Stimulated activated CD8-positive, alpha-beta memory T cell treated with anti-CD3 and anti-CD28 coated beads, Interleukin-4, amount 100 ng/mL, for 4 hours (primary cell): ENCODE measurements at regions not wholly inside any gene's neighbourhood (a gene's known extent, or its start where the extent isn't known, plus 50 kb on each side); places are given as distances from the start of the nearest gene placed in this dataset.

ENCODE experiments used
- DNase-seq, 2 donors: peaks; one replicate each; pipeline ENCODE4 v3.0.0-alpha.2; 2020; ENCODE audit warnings: low read depth in 2 of 2, low spot score in 1 of 2

DNA sequence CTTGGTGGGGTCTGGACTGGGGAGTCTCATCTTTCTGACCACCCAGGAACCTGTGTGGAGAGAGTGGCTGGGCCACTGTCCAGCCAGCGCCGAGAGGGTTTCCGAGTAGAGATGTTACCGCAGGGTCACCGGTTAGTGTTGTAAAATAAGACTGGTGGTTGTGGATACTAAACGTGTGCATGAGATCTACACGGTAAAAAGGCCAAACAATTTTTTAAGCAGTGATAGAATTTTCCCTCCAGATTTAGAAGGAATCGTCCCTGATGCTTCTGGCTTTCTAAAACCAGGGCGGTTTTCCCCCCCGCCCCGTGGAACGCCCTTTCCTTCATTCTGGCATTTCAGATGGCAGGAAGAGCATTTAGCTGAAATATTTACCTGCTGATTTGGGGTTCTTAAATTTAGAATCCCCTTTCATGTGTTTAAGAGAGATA lies 72.6 kb upstream of the PPARA start:
- no peak for DNase-seq

DNA sequence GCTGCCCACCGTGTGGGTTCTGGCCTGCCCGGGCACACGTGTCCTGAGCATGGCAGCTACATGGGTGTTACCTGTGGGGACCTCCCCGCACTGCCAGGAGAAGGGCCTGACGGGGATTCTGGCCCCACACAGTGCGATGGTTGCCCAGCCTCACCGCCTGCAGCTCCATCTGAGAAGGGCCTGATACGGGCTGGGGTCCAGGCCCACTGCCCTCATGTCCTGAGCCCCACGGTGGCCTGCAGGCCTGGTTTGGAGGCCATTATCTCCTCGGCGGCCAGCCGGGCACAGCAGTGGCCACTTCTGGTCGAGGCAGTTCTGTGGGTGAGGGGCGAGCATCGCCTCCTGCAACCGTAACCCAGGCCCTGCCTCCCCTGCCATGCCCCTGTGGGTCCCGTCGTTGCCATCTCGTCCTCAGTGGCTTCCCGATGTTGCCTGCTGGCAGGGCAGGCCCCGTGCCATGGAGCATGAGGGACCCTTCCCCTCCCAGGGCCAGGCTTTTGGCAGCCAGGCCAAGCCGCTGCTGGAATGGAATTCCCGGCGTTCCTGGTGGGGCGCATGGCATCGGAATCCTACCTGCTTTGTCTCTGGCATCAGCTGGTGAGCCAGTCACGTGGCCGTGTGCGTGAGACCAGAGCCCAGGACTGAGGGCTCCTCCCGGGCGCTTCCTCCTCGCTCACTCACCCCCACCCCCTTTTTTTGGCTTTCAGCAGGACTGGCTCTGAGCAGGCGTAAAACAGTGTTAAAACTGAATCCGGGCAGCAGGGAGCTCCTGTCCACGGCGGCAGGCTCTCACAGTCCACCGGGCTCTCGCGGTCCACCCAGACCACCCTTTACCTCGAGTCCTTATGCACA lies 71.9 kb upstream of the PPARA start:
- no peak for DNase-seq

GRCh38 chr22:46079093-46079860 lies 71.0 kb upstream of the PPARA start:
- DNase-seq = no peak

- no peak for DNase-seq
These were observed 70.2 kb upstream of the PPARA start for GRCh38 chr22:46079861-46080821.

DNA sequence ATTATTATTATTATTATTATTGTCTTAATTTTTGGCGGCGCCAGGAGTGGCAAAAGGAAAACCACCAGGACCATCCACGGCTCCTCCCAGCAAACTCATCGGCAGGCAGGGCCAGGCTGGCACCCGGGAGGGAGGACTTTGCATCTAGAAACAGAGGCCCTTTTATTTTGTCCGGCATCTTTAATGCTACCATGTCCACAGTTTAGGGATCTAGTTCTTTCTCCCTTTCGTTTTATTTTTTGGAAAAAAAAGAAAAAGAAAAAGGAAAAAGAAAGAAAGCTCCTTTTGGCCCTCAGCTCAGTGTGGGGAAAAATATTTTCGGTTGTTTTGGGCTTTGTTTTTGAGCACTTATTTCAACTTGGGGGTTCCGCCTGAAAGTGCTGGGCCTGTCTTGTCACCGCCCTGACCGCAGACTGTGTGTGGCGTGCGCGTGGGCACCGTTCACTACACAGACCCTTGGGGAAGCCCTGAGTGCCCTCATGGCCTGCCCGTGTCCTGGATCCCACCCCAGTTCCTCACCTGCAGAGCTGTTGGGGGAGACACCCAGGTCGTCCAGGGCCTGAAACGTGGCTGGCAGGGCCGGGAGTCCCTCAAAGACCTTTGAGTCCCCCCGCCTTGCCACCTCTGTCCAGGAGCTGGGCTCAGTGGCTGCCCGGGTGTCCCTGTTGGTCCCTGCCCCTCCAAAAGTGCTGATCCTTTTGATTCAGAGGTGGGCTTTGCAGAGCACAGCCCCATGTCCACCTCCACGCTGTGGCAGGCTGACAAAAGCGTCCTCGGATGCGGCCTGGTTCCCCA lies 69.1 kb upstream of the PPARA start:
- DNase-seq = no peak

DNA sequence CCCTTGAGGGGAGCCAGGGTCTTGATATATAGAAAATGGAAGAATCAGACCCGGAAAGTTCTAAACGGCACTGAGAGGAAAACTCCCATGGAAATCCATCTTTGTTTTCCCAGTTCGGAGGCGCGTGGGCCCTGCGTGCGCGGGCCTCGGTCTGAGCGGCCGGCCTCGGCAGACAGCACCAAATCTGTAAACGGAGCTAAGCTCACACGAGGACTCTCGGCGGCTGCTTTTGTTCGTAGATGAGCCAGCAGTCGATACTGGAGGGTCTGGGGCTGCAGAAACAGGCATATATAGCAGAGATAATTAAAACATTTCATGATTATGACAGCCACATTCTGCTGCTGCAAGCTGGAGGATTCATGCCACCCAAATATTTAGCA lies 68.5 kb upstream of the PPARA start:
- DNase-seq = no peak

- DNase-seq = no peak
These were observed 67.7 kb upstream of the PPARA start for GRCh38 chr22:46082633-46083032.

GRCh38 chr22:46083383-46084350 lies 66.7 kb upstream of the PPARA start:
- no peak for DNase-seq

DNA sequence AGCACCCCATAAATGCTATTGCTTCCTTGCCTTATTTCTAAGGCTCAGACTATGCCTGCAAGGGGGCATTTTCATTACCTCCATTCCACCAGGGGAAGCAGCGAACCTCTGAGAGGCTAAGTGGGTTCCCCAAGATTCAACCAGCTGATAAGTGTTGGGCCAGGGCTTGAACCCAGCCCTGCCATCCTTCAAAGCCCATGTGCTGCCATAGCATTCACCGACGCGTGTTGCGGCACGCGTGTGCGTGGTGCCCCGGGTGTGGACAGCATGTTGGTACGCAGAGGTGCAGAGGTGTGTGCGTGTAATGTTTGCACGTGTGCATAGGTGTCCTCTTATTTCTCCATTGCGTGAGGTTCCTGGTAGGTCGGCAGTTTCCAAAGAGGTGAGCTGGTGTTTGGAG lies 66.0 kb upstream of the PPARA start:
- DNase-seq = no peak

DNA sequence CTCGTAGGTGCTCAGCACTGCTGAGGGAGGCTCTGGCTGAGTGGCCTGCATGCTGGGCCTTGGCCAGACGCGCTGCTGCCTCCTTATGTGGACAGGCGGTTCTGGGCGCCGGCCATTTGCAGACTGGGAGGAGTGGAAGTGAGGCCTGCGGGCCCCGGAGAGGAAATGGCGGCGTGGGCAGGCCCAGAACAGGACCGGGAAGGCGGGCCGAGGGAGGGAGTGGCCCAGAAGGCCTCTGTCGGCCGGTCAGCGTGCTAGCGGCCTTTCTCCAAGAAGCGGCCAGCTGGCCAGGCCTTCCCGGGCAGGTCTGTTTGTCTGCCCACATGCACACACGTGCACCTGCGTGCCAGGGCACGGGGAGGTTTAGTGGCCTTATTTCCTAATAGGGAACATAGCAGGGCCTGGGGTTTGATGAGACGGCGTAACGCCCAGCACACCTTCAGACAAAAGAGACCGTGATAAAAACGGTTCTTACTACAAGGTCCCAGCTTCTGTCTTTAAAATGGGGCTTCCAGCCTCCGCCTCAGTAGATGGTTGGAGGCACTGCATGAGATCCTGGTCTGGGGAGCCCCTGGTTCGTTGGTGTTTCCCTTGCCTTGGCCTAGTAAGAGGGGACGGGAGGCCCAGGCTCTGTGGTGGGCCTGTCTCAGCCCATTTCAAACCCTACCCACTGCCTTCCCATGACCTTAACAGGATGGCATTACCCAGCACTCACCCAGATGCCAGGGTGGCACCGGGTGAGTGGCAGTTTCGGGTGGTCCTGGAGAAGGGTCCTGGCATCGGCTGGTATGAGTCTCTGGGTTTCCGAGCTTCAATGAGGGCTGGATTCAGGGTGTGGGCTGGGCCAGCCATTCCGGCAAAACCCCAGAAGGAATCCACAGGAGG lies 65.1 kb upstream of the PPARA start:
- DNase-seq = no peak

- DNase-seq = no peak
These were observed 64.3 kb upstream of the PPARA start for GRCh38 chr22:46085828-46086576.

DNA sequence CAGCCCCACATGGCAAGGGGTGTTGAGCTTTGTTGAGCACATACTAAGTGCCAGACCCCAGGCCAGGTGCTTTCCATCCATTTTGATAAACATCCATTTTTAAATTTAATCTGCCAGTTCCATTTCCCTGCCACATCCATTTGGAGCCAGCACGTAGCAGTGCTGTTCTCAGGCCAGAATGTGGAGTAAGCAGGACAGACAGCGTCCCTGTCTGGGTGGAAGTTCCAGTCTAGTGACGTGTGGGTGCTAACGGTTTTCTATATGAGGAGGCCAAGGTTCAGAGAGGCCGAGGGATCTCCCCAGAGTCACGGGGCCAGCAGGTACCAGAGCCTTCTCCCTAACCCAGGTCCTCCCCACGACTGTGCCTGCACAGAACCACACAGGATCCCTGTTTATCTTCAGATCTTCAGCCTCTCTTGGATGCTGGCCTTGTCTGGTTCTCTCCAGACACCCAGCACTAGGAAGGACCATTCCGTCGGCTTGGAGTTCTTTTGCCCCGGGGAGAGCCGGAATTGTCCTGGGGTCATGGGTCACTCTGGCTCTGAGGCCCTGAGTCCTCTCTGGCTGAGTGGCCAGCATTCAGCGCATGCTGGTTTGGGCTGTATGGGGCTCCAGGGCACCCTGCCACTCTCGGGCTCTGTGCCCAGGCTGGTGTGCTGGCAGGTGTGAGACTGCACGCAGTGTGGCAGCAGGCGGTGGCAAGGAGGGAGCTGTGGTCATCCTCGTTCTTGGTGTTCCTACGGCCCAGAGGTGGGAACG lies 63.6 kb upstream of the PPARA start:
- no peak for DNase-seq

DNA sequence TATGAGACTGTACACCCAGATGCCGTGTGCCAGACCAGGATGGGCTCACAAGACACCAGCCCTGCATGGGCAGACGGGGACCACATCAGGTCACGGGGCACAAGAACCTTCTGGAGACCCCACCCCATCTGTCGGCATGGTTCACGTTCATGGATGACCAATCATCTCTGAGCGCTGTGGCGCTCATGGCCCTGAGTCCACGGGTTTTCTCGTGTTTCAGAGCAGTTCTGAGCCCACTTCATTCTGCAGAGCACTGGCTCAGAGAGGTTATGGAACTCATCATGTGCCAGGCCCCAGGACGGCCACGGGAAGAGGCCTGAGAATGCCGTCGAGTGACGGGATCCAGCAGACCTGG lies 63.0 kb upstream of the PPARA start:
- DNase-seq = no peak

DNA sequence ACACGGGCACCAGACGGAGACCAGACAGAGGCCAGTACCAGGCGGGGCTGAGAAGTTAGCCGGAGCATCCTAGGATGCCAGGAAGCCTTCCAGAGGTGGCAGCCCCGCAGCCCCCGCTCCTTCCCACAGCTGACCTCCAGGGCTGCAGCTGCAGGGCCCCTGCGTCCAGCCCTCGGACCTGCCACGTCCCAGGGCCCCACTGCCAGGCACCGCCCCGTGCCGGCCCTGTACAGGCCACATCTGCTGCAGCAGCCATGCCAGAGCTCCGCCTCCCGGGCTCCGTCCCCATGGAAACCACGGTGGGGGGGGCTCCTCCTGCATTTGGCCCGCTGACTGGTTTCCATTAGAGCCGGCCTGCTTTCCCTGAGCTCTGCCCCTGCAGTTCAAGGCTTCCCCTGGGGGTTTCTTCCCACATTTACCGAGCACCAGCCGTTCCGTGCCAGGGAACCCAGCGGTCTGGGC lies 62.5 kb upstream of the PPARA start:
- no peak for DNase-seq

- DNase-seq = no peak
These were observed 61.6 kb upstream of the PPARA start for GRCh38 chr22:46088541-46089311.

GRCh38 chr22:46089426-46090035 lies 60.8 kb upstream of the PPARA start:
- DNase-seq = no peak
